Transverse colon (tissue), 4 donors: ENCODE measurements at regions not wholly inside any gene's neighbourhood (a gene's known extent, or its start where the extent isn't known, plus 50 kb on each side); places are given as distances from the start of the nearest gene placed in this dataset.

Experiments
- DNase-seq: peaks from one replicate; pipeline ENCODE4 v3.0.0-alpha.2; 2019
- H3K27ac ChIP-seq, 4 donors: fragments of 200-600 bp; sonication (generic); 2 replicates each; pipeline ENCODE4 v1.5.1; 2016 to 2018; ENCODE audit warnings: inconsistent platforms in 4 of 4
- H3K27me3 ChIP-seq: fragments of 200-600 bp; sonication (generic); 2 replicates; pipeline ENCODE4 v1.5.1; 2017; ENCODE audit warnings: inconsistent platforms
- H3K36me3 ChIP-seq, 4 donors: fragments of 200-600 bp; sonication (generic); 2 replicates each; pipeline ENCODE4 v1.5.1; 2017 to 2019; ENCODE audit warnings: inconsistent platforms in 4 of 4
- H3K4me1 ChIP-seq, 4 donors: fragments of 200-600 bp; sonication (generic); 2 replicates each; pipeline ENCODE4 v1.5.1; 2017 to 2020; ENCODE audit warnings: inconsistent platforms in 4 of 4
- H3K4me3 ChIP-seq, 4 donors: fragments of 200-600 bp; sonication (generic); 1 replicate in 1 of 4; 2 replicates in 3 of 4; pipeline versions ENCODE4 v1.5.1 to v1.6.1; 2017 to 2019; ENCODE audit warnings: inconsistent platforms in 4 of 4
- H3K9me3 ChIP-seq, 2 donors: fragments of 200-600 bp; sonication (generic); 2 replicates each; pipeline ENCODE4 v1.5.1; 2017 to 2019; ENCODE audit warnings: inconsistent platforms in 2 of 2
- EP300 ChIP-seq: sonication (generic); formaldehyde crosslinking; IDR thresholded peaks from one replicate; pipeline ENCODE4 v1.6.1; 2017; ENCODE audit warnings: antibody characterized with exemption, low read depth
- POLR2A ChIP-seq: fragments of 450-650 bp; IDR thresholded peaks from one replicate; pipeline ENCODE4 v1.6.1; 2016; ENCODE audit warnings: antibody characterized with exemption, mild to moderate bottlenecking, moderate library complexity
- POLR2AphosphoS5 ChIP-seq, 3 donors: sonication (generic); formaldehyde crosslinking; IDR thresholded peaks; one replicate each; pipeline ENCODE4 v1.6.1; 2016; ENCODE audit warnings: antibody characterized with exemption in 3 of 3
- WGBS, 2 donors: methylation state at CpG; one replicate each; pipeline ENCODE4 v1.1.5; 2018; ENCODE audit warnings: low coverage in 1 of 2; 5-methylcytosine and 5-hydroxymethylcytosine counted together
- in situ Hi-C, 4 donors: fragments of 200-750 bp; cut with MboI; loops; one replicate each; pipeline versions ENCODE4 v1.15.0 to v1.15.1; 2017; ENCODE audit warnings: low sequenced_read_pairs in 3 of 4, low pct_ligation_motif_present in 1 of 4, low pct_unique_long_range_greater_than_20kb in 1 of 4
- intact Hi-C: fragments of 100-400 bp; cut with DNase I; formaldehyde crosslinking; loops from one replicate; pipeline ENCODE4 v1.15.1; 2023; ENCODE audit warnings: low total_unique reads
- TF ChIP-seq, protein P1 (sequence below), 5 experiments: fragments of 200-600 bp in 3 of 5; fragments of 450-650 bp in 2 of 5; sonication (generic) in 3 of 5; IDR thresholded peaks; 1 replicate in 2 of 5; 2 replicates in 3 of 5; pipeline ENCODE4 v1.5.1; 2016 to 2017; ENCODE audit warnings: antibody characterized with exemption in 5 of 5, inconsistent platforms in 3 of 5, mild to moderate bottlenecking in 2 of 5, moderate library complexity in 1 of 5

DNA sequence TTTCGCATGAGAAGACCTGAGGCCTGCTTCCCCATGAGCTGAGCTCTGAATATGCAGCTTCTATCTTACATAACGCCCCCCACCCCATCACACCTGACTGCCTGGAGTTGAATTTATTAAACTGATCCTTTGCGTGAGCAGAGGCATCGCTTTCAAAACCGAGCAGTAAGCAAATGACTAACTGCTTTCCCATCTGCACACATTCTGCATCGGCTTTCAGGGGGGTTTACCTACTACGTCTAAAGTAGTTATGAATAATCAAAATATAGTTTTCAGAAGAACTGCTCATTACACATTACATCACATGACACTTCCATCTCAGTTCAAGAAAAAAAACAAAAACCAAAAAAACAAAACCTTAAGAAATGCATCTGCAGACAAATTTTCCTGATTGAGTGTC, 54.7 kb upstream of the EGR2 start:
- no peaks in the 10 kb centered on the region for H3K36me3 ChIP-seq
- intact Hi-C loops: no loop called here
- H3K27ac ChIP-seq: no peak overlapping the region
- H3K4me3 ChIP-seq: no peak overlapping the region
- no peaks in the 10 kb centered on the region for H3K4me1 ChIP-seq
- H3K9me3 ChIP-seq: no peaks in the 10 kb centered on the region
- in situ Hi-C loops: no loop called here
- DNase-seq: no peak
- 63 to 76% methylated on average over 5 to 7 of the region's 7 CpGs for WGBS, 2 donors
- TF ChIP-seq POLR2A (no peak), POLR2AphosphoS5 (IDR thresholded peaks at IDR 0.05) (no peak), EP300 (no peak)
- TF ChIP-seq, protein P1, sequence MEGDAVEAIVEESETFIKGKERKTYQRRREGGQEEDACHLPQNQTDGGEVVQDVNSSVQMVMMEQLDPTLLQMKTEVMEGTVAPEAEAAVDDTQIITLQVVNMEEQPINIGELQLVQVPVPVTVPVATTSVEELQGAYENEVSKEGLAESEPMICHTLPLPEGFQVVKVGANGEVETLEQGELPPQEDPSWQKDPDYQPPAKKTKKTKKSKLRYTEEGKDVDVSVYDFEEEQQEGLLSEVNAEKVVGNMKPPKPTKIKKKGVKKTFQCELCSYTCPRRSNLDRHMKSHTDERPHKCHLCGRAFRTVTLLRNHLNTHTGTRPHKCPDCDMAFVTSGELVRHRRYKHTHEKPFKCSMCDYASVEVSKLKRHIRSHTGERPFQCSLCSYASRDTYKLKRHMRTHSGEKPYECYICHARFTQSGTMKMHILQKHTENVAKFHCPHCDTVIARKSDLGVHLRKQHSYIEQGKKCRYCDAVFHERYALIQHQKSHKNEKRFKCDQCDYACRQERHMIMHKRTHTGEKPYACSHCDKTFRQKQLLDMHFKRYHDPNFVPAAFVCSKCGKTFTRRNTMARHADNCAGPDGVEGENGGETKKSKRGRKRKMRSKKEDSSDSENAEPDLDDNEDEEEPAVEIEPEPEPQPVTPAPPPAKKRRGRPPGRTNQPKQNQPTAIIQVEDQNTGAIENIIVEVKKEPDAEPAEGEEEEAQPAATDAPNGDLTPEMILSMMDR (IDR thresholded peaks at IDR 0.05): no peak
- H3K27me3 ChIP-seq: no peaks in the 10 kb centered on the region

DNA sequence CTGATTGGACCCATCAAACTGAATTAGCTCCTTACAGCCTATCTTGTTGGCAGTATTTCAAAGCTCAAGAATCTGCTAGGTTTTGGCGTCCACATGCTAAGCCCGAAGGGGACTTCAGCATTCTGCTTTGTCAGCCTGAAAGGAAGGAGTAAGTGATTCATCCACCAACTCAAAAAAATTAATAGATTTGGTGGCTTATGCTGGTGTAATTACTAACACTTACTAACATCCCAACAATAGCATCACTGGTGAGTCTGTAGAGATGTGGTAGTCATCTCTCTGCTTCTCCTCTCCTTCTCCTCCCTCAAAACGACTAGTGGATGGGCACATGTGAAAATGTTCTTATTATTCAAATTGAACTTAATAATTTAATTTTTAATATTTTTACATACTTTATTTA, 53.8 kb upstream of the EGR2 start:
- no peak for DNase-seq
- no peaks in the 10 kb centered on the region for H3K4me1 ChIP-seq
- H3K4me3 ChIP-seq: no peak overlapping the region
- H3K9me3 ChIP-seq: no peaks in the 10 kb centered on the region
- no peaks in the 10 kb centered on the region for H3K27me3 ChIP-seq
- whole genome bisulfite sequencing, 2 donors: 60 to 76% methylated on average over 3 of the region's 3 CpGs
- in situ Hi-C loops (no loop called here), intact Hi-C loops (no loop called here)
- no peaks in the 10 kb centered on the region for H3K36me3 ChIP-seq
- TF ChIP-seq, protein P1 (IDR thresholded peaks at IDR 0.05): no peak
- TF ChIP-seq POLR2A (no peak), EP300 (no peak), POLR2AphosphoS5 (IDR thresholded peaks at IDR 0.05) (no peak)
- H3K27ac ChIP-seq: no peak overlapping the region

DNA sequence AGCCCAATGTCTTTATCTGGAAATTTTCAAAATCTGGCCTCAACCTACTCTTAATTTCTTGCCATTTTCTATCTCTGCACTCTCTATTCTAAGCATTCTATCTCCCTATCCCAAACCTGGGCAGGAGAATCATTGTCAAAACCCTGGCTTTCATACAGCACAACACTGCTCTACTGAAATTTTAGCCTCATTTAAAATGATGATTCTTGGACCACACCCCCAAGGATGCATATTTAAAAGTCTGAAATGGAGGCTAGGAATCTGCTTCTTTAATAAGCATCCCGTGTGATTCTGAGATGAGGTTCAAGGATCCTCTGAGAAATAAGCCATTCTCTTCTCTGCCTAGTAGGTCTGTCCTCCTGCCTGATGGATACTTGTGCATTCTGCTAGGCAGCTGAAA, 50.8 kb upstream of the EGR2 start:
- no peaks in the 10 kb centered on the region for H3K4me1 ChIP-seq
- intact Hi-C loops: no loop called here
- no peaks in the 10 kb centered on the region for H3K36me3 ChIP-seq
- no peak overlapping the region for H3K4me3 ChIP-seq
- no peak for DNase-seq
- H3K27me3 ChIP-seq: no peaks in the 10 kb centered on the region
- H3K27ac ChIP-seq: no peak overlapping the region
- in situ Hi-C loops: no loop called here
- H3K9me3 ChIP-seq: no peaks in the 10 kb centered on the region
- no peak for TF ChIP-seq POLR2A
- no peak for TF ChIP-seq POLR2AphosphoS5 (IDR thresholded peaks at IDR 0.05)
- WGBS, 2 donors: 94 to 100% methylated on average over 1 of the region's 1 CpG

DNA sequence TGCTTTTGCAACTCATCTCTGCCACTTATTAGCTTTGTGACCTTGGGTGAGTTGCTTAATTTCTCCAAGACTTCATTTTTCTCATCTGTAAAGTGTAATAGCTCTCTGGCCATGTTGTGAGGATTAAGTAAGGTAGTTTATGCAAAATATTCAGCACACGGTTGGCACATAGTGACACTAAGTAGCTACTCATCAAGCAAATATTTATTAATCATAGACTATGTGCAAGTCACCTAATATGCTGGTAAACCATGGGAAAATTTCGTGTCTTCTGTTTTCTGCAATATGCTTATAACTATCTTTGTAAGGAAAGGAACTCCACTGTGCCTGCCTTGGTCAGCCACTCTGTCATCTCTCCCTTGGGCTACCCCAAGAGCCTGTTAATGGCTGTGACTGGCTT, 50.3 kb upstream of the EGR2 start:
- 60 to 66% methylated on average over 2 of the region's 2 CpGs for WGBS, 2 donors
- intact Hi-C loops: no loop called here

More for the DNA sequence above, 50.3 kb upstream of the EGR2 start:
- Histone ChIP-seq H3K27ac (no peak overlapping the region), H3K36me3 (no peaks in the 10 kb centered on the region), H3K4me3 (no peak overlapping the region), H3K9me3 (no peaks in the 10 kb centered on the region), H3K27me3 (no peaks in the 10 kb centered on the region), H3K4me1 (no peaks in the 10 kb centered on the region)
- DNase-seq: no peak
- in situ Hi-C loops: no loop called here
- no peak for TF ChIP-seq POLR2AphosphoS5 (IDR thresholded peaks at IDR 0.05)
- TF ChIP-seq, protein P1 (IDR thresholded peaks at IDR 0.05): no peak
- no peak for TF ChIP-seq POLR2A
- no peak for TF ChIP-seq EP300
